COR-L47 (cell line): ENCODE measurements at regions not wholly inside any gene's neighbourhood (a gene's known extent, or its start where the extent isn't known, plus 50 kb on each side); places are given as distances from the start of the nearest gene placed in this dataset.
A peak's percentile ranks its signal among the peaks of the same experiment; 100 is the strongest.
"Not testable (repeated sequence)": the region's sequence is repeated elsewhere in the genome, so short reads cannot be mapped to it uniquely, and the experiment has no call there.

Experiments
- DNase-seq: peaks from one replicate; lab custom pipeline; 2025; lab: John Stamatoyannopoulos, UW

GRCh38 chr4:71211748-71212147 is 127.1 kb upstream of the SLC4A4 start:
- DNase-seq = no peak

- no peak for DNase-seq
These were observed 126.6 kb upstream of the SLC4A4 start for GRCh38 chr4:71212216-71212615.

GRCh38 chr4:71214578-71214977 is 124.2 kb upstream of the SLC4A4 start:
- no peak for DNase-seq

- no peak for DNase-seq
These were observed 122.4 kb upstream of the SLC4A4 start for GRCh38 chr4:71216316-71216959.

- DNase-seq = no peak
These were observed 121.1 kb upstream of the SLC4A4 start for GRCh38 chr4:71217688-71218087.

GRCh38 chr4:71220848-71221247 is 118.0 kb upstream of the SLC4A4 start:
- not testable (repeated sequence) for DNase-seq

GRCh38 chr4:71221510-71222466 is 117.0 kb upstream of the SLC4A4 start:
- no peak for DNase-seq

GRCh38 chr4:71222661-71223060 is 116.2 kb upstream of the SLC4A4 start:
- no peak for DNase-seq

- peak; percentile 34 for DNase-seq
These were observed 109.1 kb upstream of the SLC4A4 start for GRCh38 chr4:71229477-71230270.

GRCh38 chr4:71230271-71231128 is 108.3 kb upstream of the SLC4A4 start:
- DNase-seq = no peak

GRCh38 chr4:71231129-71232055 is 107.4 kb upstream of the SLC4A4 start:
- no peak for DNase-seq

GRCh38 chr4:71232056-71232430 is 106.8 kb upstream of the SLC4A4 start:
- DNase-seq = no peak

- no peak for DNase-seq
These were observed 106.0 kb upstream of the SLC4A4 start for GRCh38 chr4:71232846-71233245.

GRCh38 chr4:71235311-71236201 is 103.3 kb upstream of the SLC4A4 start:
- DNase-seq = no peak

- DNase-seq = no peak
These were observed 102.6 kb upstream of the SLC4A4 start for GRCh38 chr4:71236226-71236625.

- no peak for DNase-seq
These were observed 101.2 kb upstream of the SLC4A4 start for GRCh38 chr4:71237641-71238040.

GRCh38 chr4:71239365-71239764 is 99.5 kb upstream of the SLC4A4 start:
- DNase-seq = no peak

GRCh38 chr4:71240094-71240493 is 98.7 kb upstream of the SLC4A4 start:
- no peak for DNase-seq

- DNase-seq = peak; percentile 19
These were observed 97.1 kb upstream of the SLC4A4 start for GRCh38 chr4:71241501-71242288.
